Ectodermal cell (in vitro differentiated cells): ENCODE measurements at regions not wholly inside any gene's neighbourhood (a gene's known extent, or its start where the extent isn't known, plus 50 kb on each side); places are given as distances from the start of the nearest gene placed in this dataset.
"Not testable (repeated sequence)": the region's sequence is repeated elsewhere in the genome, so short reads cannot be mapped to it uniquely, and the experiment has no call there.

Source experiments
- H3K27ac ChIP-seq: 2 replicates; pipeline ENCODE4 v1.7.0; 2013; ENCODE audit warnings: mild to moderate bottlenecking, low read depth, low read length; ENCODE audit not compliant: insufficient read depth, poor library complexity, severe bottlenecking
- H3K27me3 ChIP-seq: 2 replicates; pipeline ENCODE4 v1.7.0; 2013; ENCODE audit warnings: mild to moderate bottlenecking, low read length; ENCODE audit not compliant: insufficient read depth, control insufficient read depth, poor library complexity, severe bottlenecking
- H3K36me3 ChIP-seq: one replicate; pipeline ENCODE4 v1.7.0; 2013; ENCODE audit warnings: low read length; ENCODE audit not compliant: control insufficient read depth, insufficient read depth
- H3K4me1 ChIP-seq: one replicate; pipeline ENCODE4 v1.7.0; 2013; ENCODE audit warnings: low read length; ENCODE audit not compliant: control insufficient read depth, insufficient read depth
- H3K4me3 ChIP-seq: 2 replicates; pipeline ENCODE4 v1.7.0; 2013; ENCODE audit warnings: low read depth, low read length, control low read depth; ENCODE audit not compliant: insufficient read depth
- H3K9me3 ChIP-seq: 2 replicates; pipeline ENCODE4 v1.7.0; 2013; ENCODE audit warnings: mild to moderate bottlenecking, low read length, moderate library complexity; ENCODE audit not compliant: control insufficient read depth
- WGBS, 2 experiments: methylation state at CpG; one replicate each; pipeline ENCODE4 v1.1.7; 2013; ENCODE audit warnings: missing lambda C conversion rate in 2 of 2; 5-methylcytosine and 5-hydroxymethylcytosine counted together

GRCh38 chr5:17326600-17327037 lies 109.2 kb downstream of the BASP1 start:
- Histone ChIP-seq H3K36me3 (no peaks in the 10 kb centered on the region), H3K27ac (no peak overlapping the region), H3K4me3 (no peak overlapping the region), H3K4me1 (no peaks in the 10 kb centered on the region), H3K27me3 (no peaks in the 10 kb centered on the region), H3K9me3 (no peaks in the 10 kb centered on the region)
- 90 to 92% methylated on average over 4 of the region's 4 CpGs for WGBS, 2 experiments

- H3K36me3 ChIP-seq: no peaks in the 10 kb centered on the region
- no peaks in the 10 kb centered on the region for H3K9me3 ChIP-seq
- H3K4me1 ChIP-seq: no peaks in the 10 kb centered on the region
- no peaks in the 10 kb centered on the region for H3K27me3 ChIP-seq
- WGBS, 2 experiments: 54% methylated on average over 7 of the region's 9 CpGs
- H3K4me3 ChIP-seq: no peak overlapping the region
- H3K27ac ChIP-seq: no peak overlapping the region
Measured at GRCh38 chr5:17327048-17327625, 109.7 kb downstream of the BASP1 start.

DNA sequence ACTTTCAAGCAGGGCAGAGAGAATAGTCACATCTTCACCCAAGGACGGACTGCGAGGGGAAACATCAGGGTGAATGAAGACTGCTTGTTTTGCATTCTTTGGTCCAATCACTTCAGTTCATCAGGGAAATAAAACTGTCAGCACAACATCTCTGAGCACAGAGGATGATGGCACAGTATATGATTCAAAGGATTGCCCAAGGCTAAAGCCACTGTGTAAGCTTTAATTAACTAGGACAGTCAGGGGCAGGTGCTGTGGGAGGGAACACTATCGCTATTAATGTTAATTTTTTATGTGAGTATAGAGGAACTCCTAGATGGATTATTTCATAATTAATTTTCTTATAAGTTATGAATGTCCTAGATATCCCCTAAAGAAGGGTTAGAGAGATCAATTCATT lies 112.1 kb downstream of the BASP1 start:
- Histone ChIP-seq H3K27me3 (no peaks in the 10 kb centered on the region), H3K4me1 (no peaks in the 10 kb centered on the region), H3K9me3 (no peaks in the 10 kb centered on the region), H3K4me3 (no peak overlapping the region), H3K36me3 (no peaks in the 10 kb centered on the region), H3K27ac (no peak overlapping the region)
- WGBS, 2 experiments: 98 to 99% methylated on average over 3 of the region's 3 CpGs

DNA sequence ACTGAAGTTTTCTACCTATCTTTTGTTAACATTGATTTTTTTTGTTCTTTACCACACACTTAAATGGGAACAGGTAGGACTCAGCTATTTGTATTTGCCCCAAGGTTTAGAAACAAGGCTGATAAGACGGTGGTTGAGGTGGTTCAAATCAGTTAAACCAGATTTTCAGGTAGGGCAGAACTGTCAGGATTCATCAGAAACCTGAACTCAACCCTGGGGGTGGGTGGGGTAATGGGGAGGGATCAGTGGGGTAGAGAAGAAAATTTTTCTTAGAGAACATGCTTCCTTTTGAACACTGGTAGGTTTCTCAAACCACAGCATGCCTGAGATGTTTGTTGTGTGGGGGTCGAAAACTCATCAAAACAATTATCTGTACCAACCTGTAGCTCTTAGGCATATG lies 113.0 kb downstream of the BASP1 start:
- Histone ChIP-seq H3K4me1 (no peaks in the 10 kb centered on the region), H3K27me3 (no peaks in the 10 kb centered on the region), H3K27ac (no peak overlapping the region), H3K9me3 (no peaks in the 10 kb centered on the region), H3K36me3 (no peaks in the 10 kb centered on the region), H3K4me3 (no peak overlapping the region)
- WGBS, 2 experiments: 98 to 100% methylated on average over 1 to 2 of the region's 2 CpGs

- 94 to 95% methylated on average over 4 of the region's 4 CpGs for WGBS, 2 experiments
- no peaks in the 10 kb centered on the region for H3K27me3 ChIP-seq
- H3K4me1 ChIP-seq: no peaks in the 10 kb centered on the region
- H3K4me3 ChIP-seq: no peak overlapping the region
- no peaks in the 10 kb centered on the region for H3K9me3 ChIP-seq
- no peak overlapping the region for H3K27ac ChIP-seq
- H3K36me3 ChIP-seq: no peaks in the 10 kb centered on the region
Measured at GRCh38 chr5:17331651-17332050, 114.2 kb downstream of the BASP1 start.

- 91 to 95% methylated on average over 3 of the region's 3 CpGs for WGBS, 2 experiments
- no peak overlapping the region for H3K27ac ChIP-seq
- no peaks in the 10 kb centered on the region for H3K27me3 ChIP-seq
- H3K36me3 ChIP-seq: no peaks in the 10 kb centered on the region
- no peak overlapping the region for H3K4me3 ChIP-seq
- no peaks in the 10 kb centered on the region for H3K4me1 ChIP-seq
- H3K9me3 ChIP-seq: no peaks in the 10 kb centered on the region
Measured at GRCh38 chr5:17333755-17334154, 116.3 kb downstream of the BASP1 start.

DNA sequence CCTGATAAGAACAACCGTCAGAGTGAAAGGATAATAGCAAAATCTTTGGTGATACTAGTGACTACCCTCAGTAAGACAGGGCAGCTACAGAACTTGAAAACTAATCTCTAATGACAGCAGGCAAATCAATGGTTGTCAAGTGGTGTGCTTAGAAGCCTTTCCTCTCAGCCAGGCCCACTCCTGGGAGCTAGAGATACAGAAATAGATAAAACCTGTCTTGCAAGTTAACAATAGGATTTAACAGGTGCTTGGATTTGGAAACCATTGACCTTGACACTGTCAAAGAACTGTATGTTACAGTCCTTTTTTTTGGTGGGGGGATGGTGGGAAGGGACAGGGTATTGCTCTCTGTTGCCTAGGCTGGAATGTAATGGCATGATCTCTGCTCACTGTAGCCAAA lies 118.6 kb downstream of the BASP1 start:
- Histone ChIP-seq H3K4me1 (no peaks in the 10 kb centered on the region), H3K27me3 (no peaks in the 10 kb centered on the region), H3K27ac (no peak overlapping the region), H3K9me3 (no peaks in the 10 kb centered on the region), H3K36me3 (no peaks in the 10 kb centered on the region), H3K4me3 (no peak overlapping the region)
- WGBS, 2 experiments: 92 to 100% methylated on average over 1 of the region's 1 CpG

DNA sequence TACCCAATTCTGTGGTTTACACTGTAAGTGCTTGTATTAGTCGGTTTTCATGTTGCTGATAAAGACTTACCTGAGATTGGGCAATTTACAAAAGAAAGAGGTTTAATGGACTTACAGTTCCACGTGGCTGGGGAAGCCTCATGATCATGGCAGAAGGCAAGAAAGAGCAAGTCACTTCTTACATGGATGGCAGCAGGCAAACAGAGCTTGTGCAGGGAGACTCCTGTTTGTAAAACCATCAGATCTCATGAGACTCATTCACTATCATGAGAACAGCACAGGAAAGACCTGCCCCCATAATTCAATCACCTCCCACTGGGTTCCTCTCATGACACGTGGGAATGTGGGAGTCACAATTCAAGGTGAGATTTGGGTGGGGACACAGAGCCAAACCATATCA lies 119.3 kb downstream of the BASP1 start:
- WGBS, 2 experiments: 80 to 86% methylated on average over 3 of the region's 3 CpGs
- not testable (repeated sequence) for H3K4me3 ChIP-seq

GRCh38 chr5:17339841-17340240 lies 122.4 kb downstream of the BASP1 start:
- H3K36me3 ChIP-seq: no peaks in the 10 kb centered on the region
- no peaks in the 10 kb centered on the region for H3K4me1 ChIP-seq
- H3K27ac ChIP-seq: no peak overlapping the region
- WGBS, 2 experiments: 94 to 98% methylated on average over 1 of the region's 1 CpG
- no peak overlapping the region for H3K4me3 ChIP-seq
- no peaks in the 10 kb centered on the region for H3K27me3 ChIP-seq
- no peaks in the 10 kb centered on the region for H3K9me3 ChIP-seq

More for the DNA sequence above, 119.3 kb downstream of the BASP1 start:
- not testable (repeated sequence) for H3K36me3 ChIP-seq, H3K27ac ChIP-seq, H3K9me3 ChIP-seq, H3K4me1 ChIP-seq, H3K27me3 ChIP-seq

DNA sequence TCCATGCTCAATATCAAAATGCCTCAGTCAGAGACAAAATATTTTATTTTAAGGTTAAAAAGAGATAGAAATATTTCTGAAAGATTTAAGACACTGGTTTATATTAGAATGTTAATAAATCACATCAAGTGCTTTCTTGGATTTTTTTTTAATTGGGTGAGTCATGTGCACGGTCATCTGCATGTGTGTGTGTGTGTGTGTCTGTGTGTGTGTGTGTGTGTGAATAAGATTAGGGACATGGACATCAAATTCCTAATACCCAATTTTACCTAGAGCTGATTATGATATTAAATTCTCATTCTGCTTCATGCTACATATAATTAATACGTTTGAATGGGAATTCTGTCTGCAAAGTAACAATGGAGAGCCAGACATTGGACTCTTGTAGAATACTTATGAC lies 122.9 kb downstream of the BASP1 start:
- Histone ChIP-seq H3K4me3 (no peak overlapping the region), H3K27me3 (no peaks in the 10 kb centered on the region), H3K36me3 (no peaks in the 10 kb centered on the region), H3K4me1 (no peaks in the 10 kb centered on the region), H3K27ac (no peak overlapping the region), H3K9me3 (no peaks in the 10 kb centered on the region)
- WGBS, 2 experiments: 89% methylated on average over 1 of the region's 2 CpGs; no CpG with 5 or more reads in 1 of the 2 experiments

GRCh38 chr5:17340819-17341218 lies 123.4 kb downstream of the BASP1 start:
- Histone ChIP-seq H3K9me3 (no peaks in the 10 kb centered on the region), H3K27ac (no peak overlapping the region), H3K27me3 (no peaks in the 10 kb centered on the region), H3K4me3 (no peak overlapping the region), H3K4me1 (no peaks in the 10 kb centered on the region), H3K36me3 (no peaks in the 10 kb centered on the region)
- 100% methylated on average over 1 of the region's 1 CpG; no CpG with 5 or more reads in 1 of the 2 experiments for WGBS, 2 experiments
